ENCODE measurements at regions not wholly inside any gene's neighbourhood (a gene's known extent, or its start where the extent isn't known, plus 50 kb on each side); places are given as distances from the start of the nearest gene placed in this dataset.

DNA sequence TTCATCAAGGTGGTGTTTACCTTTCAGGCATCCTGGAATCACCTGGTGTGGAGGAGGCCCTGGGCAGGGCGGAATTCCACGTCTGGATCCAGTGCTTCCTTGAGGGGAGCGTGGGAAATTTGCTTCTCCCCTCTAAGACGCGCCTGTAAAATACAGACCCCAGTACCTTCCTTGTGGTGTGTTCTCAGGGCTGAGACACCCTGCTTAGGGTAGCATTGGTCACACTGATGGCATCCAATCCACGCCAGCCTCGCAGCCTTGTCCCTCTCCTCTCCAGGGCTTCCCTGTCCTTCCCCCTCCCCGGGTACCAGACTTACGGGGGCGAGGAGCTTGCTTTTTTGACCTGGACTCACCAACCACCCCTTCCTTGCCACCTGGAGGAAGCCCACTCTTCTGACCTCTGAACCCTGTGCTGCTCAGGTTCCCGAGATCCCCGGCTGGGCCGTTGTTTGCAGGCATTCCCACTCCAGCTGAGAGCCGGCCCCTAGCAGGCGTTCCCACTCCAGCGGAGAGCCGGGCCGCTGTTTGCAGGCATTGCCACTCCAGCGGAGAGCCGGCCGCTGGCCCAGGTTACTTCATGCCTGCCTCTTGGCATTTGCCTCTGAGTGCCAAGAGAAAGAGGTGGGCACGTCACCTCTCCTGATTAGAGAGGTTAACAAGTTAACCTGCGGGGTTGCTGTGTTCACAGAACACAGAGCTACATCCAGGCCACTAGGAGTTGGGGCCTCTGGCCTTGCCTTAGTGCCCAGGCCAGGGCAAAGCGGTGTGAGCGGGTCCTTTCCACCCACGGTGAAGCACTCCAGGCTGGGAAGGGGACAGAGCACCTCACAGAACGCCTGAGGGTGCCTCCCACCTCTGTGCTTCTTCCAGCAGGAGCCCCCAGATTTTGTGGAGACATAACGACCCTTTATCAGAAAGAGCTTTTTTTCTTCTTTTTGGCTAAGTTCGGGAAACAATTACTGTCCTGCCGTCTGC, 254.0 kb upstream of the PPP2R2D start:
- Histone ChIP-seq H3K27me3 (ENCODE audit: control insufficient read depth in 2 of 2, insufficient read depth in 2 of 2, low read length in 2 of 2) (peaks cover 0 to 6% of the 10 kb centered on the region in 2 donors), H3K36me3 (replicated peaks in 1 of 2; ENCODE audit: control insufficient read depth in 1 of 2, insufficient read depth in 2 of 2, low read length in 2 of 2) (no peaks in the 10 kb centered on the region), H3K9ac (ENCODE audit: insufficient read depth, low read length, poor library complexity, severe bottlenecking) (no peak overlapping the region), H3K4me1 (ENCODE audit: control insufficient read depth in 1 of 2, insufficient read depth in 2 of 2, low read length in 2 of 2) (no peaks in the 10 kb centered on the region), H3K9me3 (replicated peaks in 1 of 2; ENCODE audit: control insufficient read depth in 1 of 2, insufficient read depth in 1 of 2, low read length in 2 of 2) (no peaks in the 10 kb centered on the region), H3K27ac (ENCODE audit: low read depth in 1 of 2, low read length in 2 of 2) (no peak overlapping the region), H3K4me2 (replicated peaks; ENCODE audit: extremely low read depth, low read length, poor library complexity, severe bottlenecking) (no peak overlapping the region), H3K79me2 (ENCODE audit: insufficient read depth, low read length) (no peaks in the 10 kb centered on the region), H2AFZ (ENCODE audit: insufficient read depth, low read depth, low read length, poor library complexity, severe bottlenecking) (no peak overlapping the region), H4K20me1 (ENCODE audit: insufficient read depth, low read length) (no peaks in the 10 kb centered on the region), H3K4me3 (replicated peaks in 1 of 3; ENCODE audit: low read depth in 2 of 3, low read length in 3 of 3) (no peak overlapping the region)
- Mint-ChIP-seq H3K27ac (no peak overlapping the region), H3K27me3 (ENCODE audit: low read depth in 3 of 3) (peaks cover 2 to 11% (median 10%) of the 10 kb centered on the region in 3 donors), H3K9me3 (peaks cover 0 to 4% (median 2%) of the 10 kb centered on the region in 7 donors), H3K4me3 (no peak overlapping the region), H3K36me3 (no peaks in the 10 kb centered on the region), H3K4me1 (no peaks in the 10 kb centered on the region)
- intact Hi-C loops (cut with micrococcal nuclease): no loop called here
- TF ChIP-seq CTCF (IDR thresholded peaks at IDR 0.05): no peak
- DNase-seq: no peak
- WGBS (ENCODE audit: insufficient coverage): 84% methylated on average over 30 of the region's 30 CpGs

DNA sequence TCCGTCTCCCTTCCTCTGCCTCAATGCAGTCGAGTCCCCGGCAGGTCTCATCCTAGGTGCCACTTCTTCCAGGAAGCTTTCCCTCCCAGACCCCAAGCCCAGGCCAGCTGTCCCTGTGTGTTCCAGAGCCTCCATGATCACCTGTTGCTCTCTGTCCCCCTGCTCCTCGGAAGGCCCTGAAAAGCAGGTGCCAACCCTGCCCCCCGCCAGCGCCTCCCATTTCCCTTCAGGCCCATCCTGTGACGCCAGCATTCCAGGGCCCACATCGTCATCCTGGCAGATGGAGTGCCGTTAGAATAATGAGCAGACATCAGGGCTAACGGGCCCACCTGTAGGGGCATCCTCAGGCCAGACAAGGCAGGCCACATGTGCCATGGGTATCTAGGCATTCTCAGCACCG, 253.0 kb upstream of the PPP2R2D start:
- no peak overlapping the region for H3K4me3 ChIP-seq (replicated peaks in 1 of 3; ENCODE audit: low read depth in 2 of 3, low read length in 3 of 3)
- H3K4me3 Mint-ChIP-seq: no peak overlapping the region
- no peaks in the 10 kb centered on the region for H3K36me3 Mint-ChIP-seq
- H3K27me3 Mint-ChIP-seq (ENCODE audit: low read depth in 3 of 3): peaks cover 11 to 17% (median 16%) of the 10 kb centered on the region in 3 donors
- no peak overlapping the region for H3K4me2 ChIP-seq (replicated peaks; ENCODE audit: extremely low read depth, low read length, poor library complexity, severe bottlenecking)
- no peak for TF ChIP-seq CTCF (IDR thresholded peaks at IDR 0.05)
- peaks cover 0 to 15% of the 10 kb centered on the region in 2 donors for H3K27me3 ChIP-seq (ENCODE audit: control insufficient read depth in 2 of 2, insufficient read depth in 2 of 2, low read length in 2 of 2)
- H3K27ac Mint-ChIP-seq: peak overlapping the region in 1 of 7 donors; percentile 45
- no peak for DNase-seq
- no peak overlapping the region for H2AFZ ChIP-seq (ENCODE audit: insufficient read depth, low read depth, low read length, poor library complexity, severe bottlenecking)
- H3K36me3 ChIP-seq (replicated peaks in 1 of 2; ENCODE audit: control insufficient read depth in 1 of 2, insufficient read depth in 2 of 2, low read length in 2 of 2): no peaks in the 10 kb centered on the region
- H3K4me1 Mint-ChIP-seq: no peaks in the 10 kb centered on the region
- H3K9me3 Mint-ChIP-seq: peaks cover 0 to 4% (median 2%) of the 10 kb centered on the region in 7 donors
- H3K9ac ChIP-seq (ENCODE audit: insufficient read depth, low read length, poor library complexity, severe bottlenecking): no peak overlapping the region
- intact Hi-C loops (cut with micrococcal nuclease): no loop called here
- H3K27ac ChIP-seq (ENCODE audit: low read depth in 1 of 2, low read length in 2 of 2): no peak overlapping the region
- no peaks in the 10 kb centered on the region for H4K20me1 ChIP-seq (ENCODE audit: insufficient read depth, low read length)
- H3K4me1 ChIP-seq (ENCODE audit: control insufficient read depth in 1 of 2, insufficient read depth in 2 of 2, low read length in 2 of 2): no peaks in the 10 kb centered on the region
- no peaks in the 10 kb centered on the region for H3K9me3 ChIP-seq (replicated peaks in 1 of 2; ENCODE audit: control insufficient read depth in 1 of 2, insufficient read depth in 1 of 2, low read length in 2 of 2)
- WGBS (ENCODE audit: insufficient coverage): 82% methylated on average over 11 of the region's 11 CpGs
- H3K79me2 ChIP-seq (ENCODE audit: insufficient read depth, low read length): no peaks in the 10 kb centered on the region

Data from CD14-positive monocyte (primary cell).